GM12874 (cell line): ENCODE measurements at regions not wholly inside any gene's neighbourhood (a gene's known extent, or its start where the extent isn't known, plus 50 kb on each side); places are given as distances from the start of the nearest gene placed in this dataset.

Experiments used
- TF ChIP-seq, protein P1 (sequence below): IDR thresholded peaks from 2 replicates; pipeline ENCODE4 v1.5.1; 2011; ENCODE audit warnings: low read depth, mild to moderate bottlenecking, control low read depth, low read length, moderate library complexity; ENCODE audit not compliant: insufficient read depth

DNA sequence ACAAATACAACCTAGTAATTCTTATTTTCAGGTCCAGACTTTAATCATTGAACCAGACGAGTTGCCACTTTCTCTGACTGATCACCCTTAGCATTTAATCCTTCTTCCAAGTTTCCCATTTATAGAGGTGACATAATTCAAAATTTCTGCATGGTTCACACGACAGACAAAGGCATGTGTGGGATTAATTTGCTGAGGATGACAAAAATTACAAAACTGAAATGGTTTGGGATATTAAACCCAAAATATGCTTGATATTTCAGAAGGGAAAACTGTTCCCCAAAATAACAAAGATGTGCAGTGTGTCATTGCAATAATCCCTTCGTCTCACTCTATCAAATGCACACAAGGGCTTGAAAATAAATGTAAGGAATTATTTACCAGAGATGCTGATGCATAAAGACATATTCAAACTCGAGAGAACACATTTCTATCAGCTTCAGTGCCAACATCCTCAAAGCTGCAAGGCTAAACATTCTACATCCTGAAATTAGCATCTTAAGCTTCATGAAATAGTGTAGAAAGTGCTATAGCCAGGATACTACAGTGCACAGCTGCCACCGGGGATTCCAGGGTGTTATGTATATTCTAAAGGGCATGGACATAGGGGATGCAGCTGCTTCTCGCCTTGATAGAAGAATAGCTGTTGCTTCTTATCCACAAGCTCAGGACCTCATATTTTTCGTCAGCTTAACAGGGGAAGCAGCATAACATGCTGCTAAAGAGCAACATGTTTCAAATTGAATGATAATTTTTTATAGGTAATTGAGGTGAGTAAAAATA lies 198.7 kb upstream of the SLITRK1 start:
- TF ChIP-seq, protein P1, sequence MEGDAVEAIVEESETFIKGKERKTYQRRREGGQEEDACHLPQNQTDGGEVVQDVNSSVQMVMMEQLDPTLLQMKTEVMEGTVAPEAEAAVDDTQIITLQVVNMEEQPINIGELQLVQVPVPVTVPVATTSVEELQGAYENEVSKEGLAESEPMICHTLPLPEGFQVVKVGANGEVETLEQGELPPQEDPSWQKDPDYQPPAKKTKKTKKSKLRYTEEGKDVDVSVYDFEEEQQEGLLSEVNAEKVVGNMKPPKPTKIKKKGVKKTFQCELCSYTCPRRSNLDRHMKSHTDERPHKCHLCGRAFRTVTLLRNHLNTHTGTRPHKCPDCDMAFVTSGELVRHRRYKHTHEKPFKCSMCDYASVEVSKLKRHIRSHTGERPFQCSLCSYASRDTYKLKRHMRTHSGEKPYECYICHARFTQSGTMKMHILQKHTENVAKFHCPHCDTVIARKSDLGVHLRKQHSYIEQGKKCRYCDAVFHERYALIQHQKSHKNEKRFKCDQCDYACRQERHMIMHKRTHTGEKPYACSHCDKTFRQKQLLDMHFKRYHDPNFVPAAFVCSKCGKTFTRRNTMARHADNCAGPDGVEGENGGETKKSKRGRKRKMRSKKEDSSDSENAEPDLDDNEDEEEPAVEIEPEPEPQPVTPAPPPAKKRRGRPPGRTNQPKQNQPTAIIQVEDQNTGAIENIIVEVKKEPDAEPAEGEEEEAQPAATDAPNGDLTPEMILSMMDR: no peak

DNA sequence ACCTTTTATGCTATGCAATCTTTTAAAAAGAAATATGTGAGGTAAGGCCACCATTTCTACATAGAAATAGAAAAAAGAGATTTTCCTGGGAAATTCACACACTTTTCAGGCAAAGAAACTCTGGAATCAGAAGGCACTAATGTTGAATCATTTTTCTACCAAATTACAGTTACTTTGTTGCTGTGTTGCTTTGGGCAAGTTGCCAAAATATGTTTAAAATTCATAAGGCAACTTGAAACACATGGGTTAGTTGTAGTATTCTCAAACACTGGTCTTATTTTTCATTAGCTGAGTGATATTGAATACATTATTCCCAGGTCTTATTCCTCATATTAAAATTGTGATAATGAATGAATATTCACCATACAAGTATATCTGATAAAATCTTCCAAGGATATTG lies 195.0 kb upstream of the SLITRK1 start:
- TF ChIP-seq, protein P1: no peak

DNA sequence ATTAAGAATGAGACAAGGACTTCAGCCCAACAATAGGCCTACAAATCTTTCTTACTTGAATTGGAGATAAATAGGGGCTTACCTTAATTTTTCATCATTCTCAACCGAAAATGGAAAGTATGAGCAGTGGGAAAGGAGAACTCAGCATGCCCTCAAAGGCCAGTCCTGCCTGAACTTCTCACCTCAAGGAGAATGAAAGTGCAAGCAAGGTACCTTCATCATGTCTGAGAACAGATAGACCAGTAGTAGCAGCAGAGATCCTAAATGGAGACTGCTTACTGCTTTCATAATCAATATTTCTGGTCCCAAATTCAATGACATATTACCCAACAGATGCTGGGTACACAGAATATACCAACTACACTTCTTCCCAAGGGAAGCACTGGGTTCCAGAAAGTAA lies 194.0 kb upstream of the SLITRK1 start:
- TF ChIP-seq, protein P1: no peak

DNA sequence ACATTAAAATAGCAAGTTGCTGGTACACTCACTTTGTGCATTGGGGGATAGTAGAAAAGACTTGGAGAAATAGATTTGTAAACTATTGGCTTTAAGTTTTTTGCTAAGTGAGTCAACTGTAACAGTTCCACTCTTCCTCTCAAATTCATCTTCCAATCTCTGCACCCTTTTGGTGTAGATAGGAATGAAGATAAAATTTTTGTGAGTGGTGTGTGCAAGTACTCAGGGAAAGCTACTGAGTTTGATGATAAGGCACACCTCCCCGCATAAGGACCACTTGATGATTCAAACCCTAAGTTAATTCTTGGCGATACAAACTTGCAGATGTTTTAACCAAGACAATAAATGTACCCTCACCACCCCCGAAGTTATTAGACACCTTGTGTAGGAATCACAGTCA lies 168.3 kb upstream of the SLITRK1 start:
- TF ChIP-seq, protein P1: no peak

DNA sequence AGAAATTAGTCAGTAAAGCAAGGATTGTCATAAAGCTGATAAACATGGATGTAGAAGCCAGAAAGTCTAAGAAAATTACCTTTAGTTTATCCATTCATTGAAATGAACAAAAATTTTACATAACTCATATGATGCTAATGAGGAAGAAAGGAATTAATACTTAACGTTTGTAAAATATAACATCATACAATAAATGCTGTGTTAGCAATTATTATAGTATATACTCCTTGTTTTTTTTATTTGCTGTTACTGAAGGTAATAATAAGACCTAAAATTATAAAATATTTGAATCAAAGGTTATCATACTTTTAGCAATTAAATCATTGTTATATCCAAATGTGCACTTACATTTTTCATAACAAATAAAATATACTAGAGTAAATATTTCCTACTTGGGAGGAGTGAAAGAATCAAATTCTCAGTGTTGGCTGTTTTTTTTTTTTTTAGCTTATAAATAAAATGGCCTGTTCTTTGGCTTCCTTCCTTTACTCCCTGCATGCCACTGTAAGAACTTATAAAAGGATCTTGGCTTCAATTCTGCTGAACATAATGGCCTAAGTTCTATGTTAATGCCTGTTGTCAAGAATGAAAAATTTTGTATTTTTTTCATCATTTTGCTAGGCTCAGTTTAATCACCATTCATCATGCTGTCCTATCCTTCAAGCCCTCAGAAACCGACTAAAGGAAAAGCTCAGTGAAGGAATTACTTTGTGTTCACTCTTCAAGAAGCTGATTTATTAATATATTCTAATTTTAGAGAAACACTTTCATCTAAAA lies 167.4 kb upstream of the SLITRK1 start:
- TF ChIP-seq, protein P1: no peak

DNA sequence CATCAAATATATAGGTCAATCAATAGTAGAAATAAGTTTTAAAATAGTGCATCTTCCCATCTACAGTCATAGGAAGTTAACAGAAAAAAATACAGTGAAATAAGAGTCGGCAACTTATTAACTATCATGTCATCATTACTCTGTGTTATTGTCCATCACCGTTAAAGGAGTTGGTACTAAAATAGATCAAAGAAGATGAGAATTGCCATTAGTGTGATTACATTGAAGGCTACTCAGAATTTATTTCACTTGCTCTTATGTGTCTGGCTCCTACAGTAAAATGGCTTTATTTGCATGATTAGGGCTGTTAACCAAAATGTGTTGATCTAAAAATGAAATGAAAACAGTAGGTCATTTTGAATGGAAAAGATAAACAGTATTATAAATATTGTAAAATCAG lies 162.5 kb upstream of the SLITRK1 start:
- TF ChIP-seq, protein P1: no peak

DNA sequence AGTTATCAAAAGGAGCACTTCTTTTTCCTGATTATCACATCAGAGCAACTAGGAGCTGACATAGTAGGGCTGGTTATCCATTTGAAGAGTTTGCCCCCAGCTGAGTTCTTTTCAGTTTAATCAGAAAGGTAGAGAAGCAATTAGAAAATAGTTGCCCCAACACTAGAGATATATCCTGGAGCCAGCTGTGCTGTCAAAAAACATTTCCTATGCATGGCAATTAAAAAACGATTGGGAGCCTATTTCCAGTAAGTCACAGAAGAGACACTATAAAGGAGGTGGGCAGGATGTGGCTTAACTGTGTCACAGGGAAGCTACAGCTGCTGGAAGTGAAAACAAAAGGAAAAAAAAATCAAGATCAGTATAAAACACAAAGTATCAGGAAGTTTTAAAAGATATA lies 155.7 kb upstream of the SLITRK1 start:
- TF ChIP-seq, protein P1: no peak
